Adrenal gland (tissue), 5 donors: ENCODE measurements at regions not wholly inside any gene's neighbourhood (a gene's known extent, or its start where the extent isn't known, plus 50 kb on each side); places are given as distances from the start of the nearest gene placed in this dataset.

Experiments
- CTCF ChIP-seq, 6 experiments: fragments of 450-650 bp in 4 of 6; fragments of 200-600 bp in 2 of 6; sonication (generic) in 1 of 6; IDR thresholded peaks; 1 replicate in 5 of 6; 2 replicates in 1 of 6; pipeline versions ENCODE4 v1.5.1 to v1.8.0; 2016 to 2021; ENCODE audit warnings: antibody characterized with exemption in 6 of 6, mild to moderate bottlenecking in 2 of 6, moderate library complexity in 1 of 6
- POLR2A ChIP-seq, 2 donors: fragments of 450-650 bp; IDR thresholded peaks; one replicate each; pipeline ENCODE4 v1.6.1; 2017; ENCODE audit warnings: antibody characterized with exemption in 2 of 2, mild to moderate bottlenecking in 2 of 2, moderate library complexity in 1 of 2
- donor health status: DM: no; HTN: no; CAD: no.

- TF ChIP-seq CTCF (IDR thresholded peaks at IDR 0.05) = no peak
- no peak for TF ChIP-seq POLR2A (IDR thresholded peaks at IDR 0.05)
Observed at GRCh38 chr6:50899306-50899870, 80.7 kb downstream of the TFAP2B start.
